Smooth muscle cell (in vitro differentiated cells): ENCODE measurements at regions not wholly inside any gene's neighbourhood (a gene's known extent, or its start where the extent isn't known, plus 50 kb on each side); places are given as distances from the start of the nearest gene placed in this dataset.

Experiments used
- DNase-seq: peaks from one replicate; lab custom pipeline; 2025; ENCODE audit not compliant: unreplicated experiment; lab: John Stamatoyannopoulos, UW
- H2AFZ ChIP-seq: fragments of 200-600 bp; sonication (generic); 2 replicates; pipeline ENCODE4 v1.6.0; 2016; ENCODE audit warnings: antibody characterized with exemption, low read depth, mild to moderate bottlenecking
- H3F3A ChIP-seq: fragments of 200-600 bp; sonication (generic); 2 replicates; pipeline ENCODE4 v1.6.0; 2017; ENCODE audit warnings: antibody characterized with exemption, low read depth
- H3K27ac ChIP-seq: fragments of 200-600 bp; sonication (generic); 2 replicates; pipeline ENCODE4 v1.5.1; 2016; ENCODE audit warnings: low read depth, mild to moderate bottlenecking
- H3K27me3 ChIP-seq: fragments of 200-600 bp; sonication (generic); 2 replicates; pipeline ENCODE4 v1.6.1; 2016; ENCODE audit warnings: low read depth, mild to moderate bottlenecking
- H3K36me3 ChIP-seq: fragments of 200-600 bp; sonication (generic); 2 replicates; pipeline ENCODE4 v1.5.1; 2016; ENCODE audit warnings: low read depth
- H3K4me1 ChIP-seq: fragments of 200-600 bp; sonication (generic); 2 replicates; pipeline ENCODE4 v1.5.1; 2016; ENCODE audit warnings: low read depth
- H3K4me2 ChIP-seq: fragments of 200-600 bp; sonication (generic); 2 replicates; pipeline ENCODE4 v1.6.0; 2016; ENCODE audit warnings: mild to moderate bottlenecking
- H3K4me3 ChIP-seq: fragments of 200-600 bp; sonication (generic); 2 replicates; pipeline ENCODE4 v1.5.1; 2016; ENCODE audit warnings: mild to moderate bottlenecking
- H3K79me2 ChIP-seq: fragments of 200-600 bp; sonication (generic); 2 replicates; pipeline ENCODE4 v1.6.0; 2016; ENCODE audit warnings: low read depth, mild to moderate bottlenecking
- H3K9ac ChIP-seq: fragments of 200-600 bp; sonication (generic); 2 replicates; pipeline ENCODE4 v1.6.0; 2016; ENCODE audit warnings: low read depth
- H3K9me3 ChIP-seq: fragments of 200-600 bp; sonication (generic); replicated peaks from 2 replicates; pipeline ENCODE4 v1.5.1; 2016; ENCODE audit warnings: low read depth
- H4K20me1 ChIP-seq: fragments of 200-600 bp; sonication (generic); 2 replicates; pipeline ENCODE4 v1.6.0; 2016; ENCODE audit warnings: low read depth
- CTCF ChIP-seq: fragments of 200-600 bp; sonication (generic); IDR thresholded peaks from 2 replicates; pipeline ENCODE4 v1.5.1; 2017; ENCODE audit warnings: borderline replicate concordance, mild to moderate bottlenecking, antibody characterized with exemption; ENCODE audit not compliant: insufficient read depth, poor library complexity, severe bottlenecking
- WGBS: methylation state at CpG from one replicate; pipeline ENCODE4 v1.1.7; 2016; ENCODE audit warnings: low lambda C conversion rate; 5-methylcytosine and 5-hydroxymethylcytosine counted together

- H3F3A ChIP-seq = no peaks in the 10 kb centered on the region
- no peaks in the 10 kb centered on the region for H3K27me3 ChIP-seq
- H3K4me3 ChIP-seq = no peak overlapping the region
- H4K20me1 ChIP-seq = no peaks in the 10 kb centered on the region
- no peak for DNase-seq
- no peaks in the 10 kb centered on the region for H3K4me1 ChIP-seq
- TF ChIP-seq CTCF = no peak
- no peak overlapping the region for H3K9ac ChIP-seq
- no peak overlapping the region for H2AFZ ChIP-seq
- no peak overlapping the region for H3K27ac ChIP-seq
- 77% methylated on average over 2 of the region's 2 CpGs for WGBS
- H3K36me3 ChIP-seq = no peaks in the 10 kb centered on the region
- H3K79me2 ChIP-seq = no peaks in the 10 kb centered on the region
- H3K4me2 ChIP-seq = no peak overlapping the region
- no peaks in the 10 kb centered on the region for H3K9me3 ChIP-seq
Observed at GRCh38 chr1:13917607-13918006, 217.6 kb downstream of the PRDM2 start.

GRCh38 chr1:13918862-13919261 is 218.9 kb downstream of the PRDM2 start:
- Histone ChIP-seq H3K27ac (no peak overlapping the region), H2AFZ (no peak overlapping the region), H3K4me1 (no peaks in the 10 kb centered on the region), H3K4me3 (no peak overlapping the region), H3K79me2 (no peaks in the 10 kb centered on the region), H3K9me3 (no peaks in the 10 kb centered on the region), H3K9ac (no peak overlapping the region), H3K36me3 (no peaks in the 10 kb centered on the region), H3F3A (no peaks in the 10 kb centered on the region), H3K27me3 (no peaks in the 10 kb centered on the region), H4K20me1 (no peaks in the 10 kb centered on the region), H3K4me2 (no peak overlapping the region)
- TF ChIP-seq CTCF = no peak
- WGBS = 54% methylated on average over 1 of the region's 1 CpG
- DNase-seq = no peak

GRCh38 chr1:13921190-13921589 is 221.2 kb downstream of the PRDM2 start:
- 67% methylated on average over 1 of the region's 1 CpG for WGBS
- no peak for DNase-seq

More at GRCh38 chr1:13921190-13921589, 221.2 kb downstream of the PRDM2 start:
- Histone ChIP-seq H3K4me2 (no peak overlapping the region), H3K79me2 (no peaks in the 10 kb centered on the region), H3K9ac (no peak overlapping the region), H3K27ac (no peak overlapping the region), H3K27me3 (no peaks in the 10 kb centered on the region), H3K36me3 (no peaks in the 10 kb centered on the region), H3K9me3 (no peaks in the 10 kb centered on the region), H2AFZ (no peak overlapping the region), H3K4me1 (no peaks in the 10 kb centered on the region), H3K4me3 (no peak overlapping the region), H4K20me1 (no peaks in the 10 kb centered on the region), H3F3A (no peaks in the 10 kb centered on the region)
- no peak for TF ChIP-seq CTCF
